GM18499 (cell line): ENCODE measurements at regions not wholly inside any gene's neighbourhood (a gene's known extent, or its start where the extent isn't known, plus 50 kb on each side); places are given as distances from the start of the nearest gene placed in this dataset.
"Not testable (repeated sequence)": the region's sequence is repeated elsewhere in the genome, so short reads cannot be mapped to it uniquely, and the experiment has no call there.

Experiments
- ATAC-seq: cut with Tn5 transposase; IDR thresholded peaks from one replicate; pipeline ENCODE4 v1.9.1; 2021; ENCODE audit warnings: moderate number of reproducible peaks; ENCODE audit not compliant: insufficient read depth, unreplicated experiment

DNA sequence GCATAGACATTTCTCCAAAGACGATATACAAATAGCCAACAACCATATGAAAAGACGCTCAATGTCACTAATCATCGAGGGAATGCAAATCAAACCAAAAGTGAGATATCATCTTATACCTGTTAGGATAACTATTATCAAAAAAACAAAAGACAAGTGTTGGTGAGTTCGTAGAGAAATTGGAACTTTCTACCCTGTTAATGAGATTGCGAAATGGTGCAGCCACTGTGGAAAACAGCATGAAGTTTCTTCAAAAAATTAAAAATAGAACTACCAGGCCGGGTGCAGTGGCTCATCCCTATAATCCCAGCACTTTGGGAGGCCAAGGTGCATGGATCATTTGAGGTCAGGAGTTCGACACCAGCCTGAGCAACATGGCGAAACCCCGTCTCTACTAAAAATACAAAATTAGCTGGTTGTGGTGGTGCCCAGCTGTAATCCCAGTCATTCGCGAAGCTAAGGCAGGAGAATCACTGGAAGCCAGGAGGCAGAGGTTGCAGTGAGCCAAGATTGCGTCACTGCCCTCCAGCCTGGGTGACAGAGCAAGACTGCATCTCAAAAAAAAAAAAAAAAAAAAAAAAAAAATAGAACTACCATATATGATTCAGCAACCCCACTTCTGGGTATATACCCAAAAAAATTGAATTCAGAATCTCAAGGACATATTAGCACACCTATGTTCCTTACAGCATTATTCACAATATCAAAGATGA is 170.0 kb upstream of the ZNF184 start:
- no peak for ATAC-seq

GRCh38 chr6:27635886-27636285 is 163.0 kb upstream of the ZNF184 start:
- not testable (repeated sequence) for ATAC-seq

- not testable (repeated sequence) for ATAC-seq
Measured at GRCh38 chr6:27633221-27633688, 160.3 kb upstream of the ZNF184 start.

DNA sequence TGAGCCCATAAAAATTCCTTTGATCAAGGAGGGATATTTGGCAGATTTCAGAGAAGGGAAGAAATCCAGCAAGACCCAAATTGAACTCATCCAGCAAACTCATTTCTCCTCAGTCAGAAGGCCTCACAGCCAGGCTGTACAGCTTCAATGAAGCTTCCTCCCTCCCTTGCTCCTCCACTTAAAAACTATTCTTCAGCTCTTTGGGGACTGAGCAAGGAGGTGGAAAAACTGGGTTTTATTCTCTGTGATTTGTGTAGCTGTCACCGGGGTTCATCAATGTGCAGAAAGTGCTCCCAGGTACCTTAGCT is 158.7 kb upstream of the ZNF184 start:
- ATAC-seq: no peak

- no peak for ATAC-seq
Measured at GRCh38 chr6:27630727-27631608, 158.1 kb upstream of the ZNF184 start.

- no peak for ATAC-seq
Measured at GRCh38 chr6:27624694-27625262, 151.9 kb upstream of the ZNF184 start.

- no peak for ATAC-seq
Measured at GRCh38 chr6:27623103-27623502, 150.2 kb upstream of the ZNF184 start.

- no peak for ATAC-seq
Measured at GRCh38 chr6:27619436-27619835, 146.5 kb upstream of the ZNF184 start.

DNA sequence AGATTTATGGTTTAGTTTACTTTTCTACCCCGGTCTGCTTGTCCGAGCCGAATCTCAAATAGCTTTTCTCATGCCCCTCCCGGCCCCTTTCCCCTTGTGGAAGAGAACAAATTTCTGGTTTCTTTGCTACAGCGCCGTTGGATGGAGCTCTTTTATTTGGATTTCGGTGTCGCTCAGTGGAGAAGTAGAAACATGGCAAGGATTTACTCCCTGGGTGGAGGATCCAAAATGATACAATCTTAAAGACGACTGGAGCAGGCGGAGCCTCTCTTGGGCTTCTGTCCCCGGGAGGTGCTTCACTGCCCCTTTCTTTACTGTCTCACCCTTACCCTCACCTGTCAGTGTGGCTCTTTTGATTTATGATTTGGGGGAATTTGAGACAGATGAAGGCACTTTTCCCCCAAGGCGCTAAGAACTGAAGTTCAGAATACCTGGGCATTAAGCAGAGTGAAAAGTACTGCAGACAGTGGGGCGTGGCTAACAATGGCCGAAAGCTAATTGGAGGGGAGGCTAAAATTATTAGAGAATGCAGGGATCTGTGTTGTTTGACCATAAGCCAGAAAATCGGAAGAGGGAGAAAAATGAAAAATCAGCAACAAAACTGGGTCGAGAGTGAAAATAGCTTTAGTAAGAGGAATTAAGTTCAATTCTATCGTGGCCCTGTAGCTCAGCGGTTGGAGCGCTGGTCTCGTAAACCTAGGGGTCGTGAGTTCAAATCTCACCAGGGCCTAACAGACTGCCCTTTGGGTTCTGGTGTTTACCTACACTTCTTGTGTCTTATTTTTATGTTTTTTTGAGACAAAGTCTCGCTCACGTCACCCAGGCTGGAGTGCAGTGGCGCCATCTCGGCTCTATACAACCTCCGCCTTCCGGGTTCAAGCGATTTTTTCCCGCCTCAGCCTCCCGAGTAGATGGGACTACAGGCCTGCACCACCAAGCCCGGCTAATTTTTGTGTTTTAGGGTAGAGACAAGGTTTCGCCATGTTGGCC is 145.1 kb upstream of the ZNF184 start:
- no peak for ATAC-seq

DNA sequence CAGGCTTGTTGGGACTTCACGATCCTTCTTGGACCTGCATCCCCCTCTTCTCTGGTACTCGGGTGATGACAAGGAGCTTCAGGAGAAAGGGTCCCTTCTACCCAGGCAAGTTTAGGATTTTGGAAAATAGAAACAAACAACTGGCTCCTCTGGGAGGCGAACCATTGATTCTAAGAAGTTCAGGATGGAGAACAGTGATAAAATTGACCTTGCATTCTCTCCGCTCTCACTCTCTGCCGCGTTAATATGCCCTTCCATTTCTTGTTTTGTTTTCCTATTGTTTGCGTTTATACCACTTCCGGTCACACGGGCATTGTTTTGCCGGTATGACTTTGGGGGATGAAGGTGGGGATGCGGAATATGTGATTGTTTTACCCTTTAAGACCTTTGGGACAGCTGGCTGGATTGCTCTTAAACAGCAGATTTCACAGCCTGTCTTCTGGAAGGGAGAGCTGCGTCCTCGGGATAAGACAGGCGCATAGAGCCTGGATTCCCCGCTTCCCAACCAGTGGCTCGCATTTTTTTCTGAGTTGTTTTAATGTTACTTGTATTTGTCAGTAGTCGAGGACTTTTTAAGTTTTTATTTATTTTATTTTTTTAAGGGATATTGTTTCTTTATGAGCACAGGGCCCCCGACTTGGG is 144.3 kb upstream of the ZNF184 start:
- no peak for ATAC-seq

DNA sequence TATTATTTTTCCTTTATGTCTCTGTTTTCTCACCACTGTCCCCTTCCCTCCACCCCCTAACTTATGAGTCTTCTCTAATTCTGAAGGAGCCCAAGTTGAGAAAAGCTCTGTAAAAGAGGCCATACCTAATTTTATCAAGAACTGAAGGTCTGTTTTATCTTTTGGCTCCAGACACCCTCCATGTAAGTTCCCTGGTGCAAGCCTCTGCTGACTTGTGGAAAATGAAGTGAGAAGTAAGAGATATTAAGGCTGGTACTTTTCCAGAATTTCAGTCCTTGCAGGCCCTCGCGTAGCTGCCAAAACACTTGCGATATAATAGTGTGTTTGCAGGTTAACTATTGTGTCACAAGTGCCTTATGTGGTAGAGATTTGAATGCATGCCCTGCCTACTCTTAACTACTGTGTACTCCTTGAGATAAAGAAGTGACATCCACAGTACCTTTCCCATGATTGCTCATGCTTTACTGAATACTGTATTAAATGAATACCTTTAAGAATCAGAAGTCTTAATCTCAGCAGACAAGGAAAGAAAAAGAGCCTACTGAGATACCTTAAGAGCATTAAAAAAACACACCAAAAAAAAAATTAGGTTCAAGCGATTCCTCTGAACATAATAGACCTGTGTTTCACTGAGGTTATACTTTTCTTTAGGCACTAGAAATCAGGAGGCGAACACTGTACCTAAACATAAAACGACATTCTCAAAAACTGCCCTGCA is 143.6 kb upstream of the ZNF184 start:
- no peak for ATAC-seq

GRCh38 chr6:27611451-27611850 is 138.5 kb upstream of the ZNF184 start:
- ATAC-seq: no peak

- no peak for ATAC-seq
Measured at GRCh38 chr6:27608916-27609883, 136.3 kb upstream of the ZNF184 start.

GRCh38 chr6:27605401-27606342 is 132.8 kb upstream of the ZNF184 start:
- ATAC-seq: no peak

DNA sequence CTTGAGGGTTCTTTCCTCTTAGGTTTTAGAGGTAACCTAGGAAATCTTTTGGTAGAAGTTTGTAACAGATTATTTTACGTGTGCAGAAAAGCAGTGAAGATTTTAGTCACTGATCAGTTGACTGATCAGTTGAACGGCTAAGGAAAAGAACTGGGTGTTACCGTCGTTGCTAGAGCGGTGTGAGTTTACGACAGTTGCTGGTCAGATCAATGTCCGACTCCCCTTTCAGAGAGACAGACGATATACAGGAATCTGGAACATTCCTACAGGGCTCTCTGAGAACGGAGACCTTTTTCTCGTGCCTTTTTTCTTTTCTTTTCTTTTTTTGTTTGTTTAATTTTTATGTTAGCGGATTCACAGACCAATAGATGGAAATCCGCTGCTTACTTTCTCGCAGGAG is 132.1 kb upstream of the ZNF184 start:
- no peak for ATAC-seq

DNA sequence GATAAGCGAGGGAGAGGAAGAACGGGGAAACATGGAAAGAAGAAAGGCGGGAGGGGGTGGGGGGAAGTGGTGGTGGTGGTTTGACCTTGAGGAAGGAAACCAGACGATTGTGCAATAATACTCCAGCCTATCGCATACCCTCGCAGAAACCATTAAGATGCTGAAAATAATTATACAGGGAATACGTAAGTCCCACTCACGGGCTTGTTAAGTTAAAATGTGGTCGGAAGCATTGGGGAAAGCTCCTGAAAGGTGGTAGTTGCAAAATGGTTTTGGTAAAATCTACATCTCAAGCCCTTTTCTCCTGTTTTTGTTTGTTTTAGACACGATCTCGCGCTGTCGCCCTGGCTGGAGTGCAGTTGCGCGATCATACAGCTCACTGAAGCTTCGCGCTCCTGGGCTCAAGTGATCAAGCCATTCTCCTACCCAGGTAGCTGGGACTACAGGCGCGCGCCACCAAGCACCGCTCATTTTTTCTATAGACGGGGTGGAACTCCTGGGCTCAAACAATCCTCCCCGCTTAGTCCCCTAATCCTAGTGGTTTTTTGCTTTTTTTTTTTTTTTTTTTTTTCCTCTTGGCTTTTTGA is 128.9 kb upstream of the ZNF184 start:
- no peak for ATAC-seq
